DOHH2 (cell line): ENCODE measurements at regions not wholly inside any gene's neighbourhood (a gene's known extent, or its start where the extent isn't known, plus 50 kb on each side); places are given as distances from the start of the nearest gene placed in this dataset.

Source experiments
- H3F3A ChIP-seq: fragments of 200-600 bp; sonication (generic), shearing (Covaris generic); 2 replicates; pipeline ENCODE4 v1.6.0; 2016; ENCODE audit warnings: antibody characterized with exemption, mild to moderate bottlenecking; ENCODE audit not compliant: control insufficient read depth, insufficient read depth
- H3K27ac ChIP-seq: fragments of 200-600 bp; sonication (generic); 2 replicates; pipeline ENCODE4 v1.5.1; 2014; ENCODE audit warnings: low read depth, mild to moderate bottlenecking, low read length, moderate library complexity
- H3K27me3 ChIP-seq: fragments of 200-600 bp; sonication (generic); 2 replicates; pipeline ENCODE4 v1.6.1; 2014; ENCODE audit warnings: mild to moderate bottlenecking, low read length, mixed read lengths; ENCODE audit not compliant: control insufficient read depth
- H3K36me3 ChIP-seq: fragments of 200-600 bp; sonication (generic); 2 replicates; pipeline ENCODE4 v1.6.1; 2014; ENCODE audit warnings: mild to moderate bottlenecking, low read length, moderate library complexity, mixed read lengths; ENCODE audit not compliant: control insufficient read depth
- H3K4me1 ChIP-seq: fragments of 200-600 bp; sonication (generic); 2 replicates; pipeline ENCODE4 v1.6.1; 2014; ENCODE audit warnings: mild to moderate bottlenecking, low read length, mixed read lengths; ENCODE audit not compliant: control insufficient read depth
- H3K4me2 ChIP-seq: fragments of 200-600 bp; sonication (generic); 2 replicates; pipeline ENCODE4 v1.6.0; 2014; ENCODE audit warnings: mild to moderate bottlenecking, low read length, moderate library complexity
- H3K4me3 ChIP-seq: fragments of 200-600 bp; sonication (generic); 2 replicates; pipeline ENCODE4 v1.5.1; 2014; ENCODE audit warnings: mild to moderate bottlenecking, low read length, mixed read lengths
- H3K79me2 ChIP-seq: fragments of 200-600 bp; sonication (generic); 2 replicates; pipeline ENCODE4 v1.6.1; 2014; ENCODE audit warnings: mild to moderate bottlenecking, low read length, mixed read lengths; ENCODE audit not compliant: control insufficient read depth
- H3K9me2 ChIP-seq: fragments of 200-600 bp; sonication (generic); replicated peaks from 2 replicates; pipeline ENCODE4 v1.6.1; 2014; ENCODE audit warnings: mild to moderate bottlenecking, low read length, mixed read lengths; ENCODE audit not compliant: control insufficient read depth
- H3K9me3 ChIP-seq: fragments of 200-600 bp; sonication (generic); 2 replicates; pipeline ENCODE4 v1.6.1; 2014; ENCODE audit warnings: antibody characterized with exemption, low read length, mixed read lengths; ENCODE audit not compliant: control insufficient read depth, insufficient read depth
- H4K20me1 ChIP-seq: fragments of 200-600 bp; sonication (generic); 2 replicates; pipeline ENCODE4 v1.6.0; 2014; ENCODE audit warnings: low read depth, mild to moderate bottlenecking, antibody characterized with exemption, low read length, moderate library complexity; ENCODE audit not compliant: control insufficient read depth, insufficient read depth
- EZH2phosphoT487 ChIP-seq: fragments of 200-600 bp; sonication (generic); IDR thresholded peaks from 2 replicates; pipeline ENCODE4 v1.6.1; 2017; ENCODE audit warnings: borderline replicate concordance, mild to moderate bottlenecking, antibody characterized with exemption, low read length, moderate library complexity, mixed read lengths
- TF ChIP-seq, protein P1 (sequence below): fragments of 200-600 bp; sonication (generic); IDR thresholded peaks from one replicate; pipeline ENCODE4 v1.5.1; 2014; ENCODE audit warnings: antibody characterized with exemption, mild to moderate bottlenecking, low read depth, low read length; ENCODE audit not compliant: poor library complexity, severe bottlenecking

DNA sequence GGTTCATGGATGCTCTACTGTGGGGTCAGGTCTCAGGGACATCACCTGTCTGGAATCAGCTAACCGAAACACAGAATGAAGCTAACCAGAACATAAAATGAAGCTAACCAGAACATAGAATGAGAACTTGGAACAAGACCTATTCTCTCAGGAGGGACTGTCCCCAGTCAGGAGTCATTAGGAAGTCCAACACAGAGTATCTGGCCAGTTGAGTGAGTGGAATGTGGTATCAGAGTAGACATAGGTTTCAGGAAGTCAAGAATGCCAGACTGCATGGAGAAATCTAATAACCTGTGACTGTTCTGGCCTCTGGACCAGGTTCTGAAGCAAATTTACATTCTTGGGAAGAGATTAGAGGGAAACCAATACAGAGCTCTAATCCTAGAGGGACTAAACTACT lies 609.6 kb downstream of the PRELID2 start:
- Histone ChIP-seq H3K4me3 (no peak overlapping the region), H3K4me2 (no peak overlapping the region), H3K27me3 (no peaks in the 10 kb centered on the region), H4K20me1 (no peaks in the 10 kb centered on the region), H3K4me1 (no peaks in the 10 kb centered on the region), H3K79me2 (no peaks in the 10 kb centered on the region), H3K9me2 (no peaks in the 10 kb centered on the region), H3K36me3 (no peaks in the 10 kb centered on the region), H3K27ac (no peak overlapping the region), H3K9me3 (no peaks in the 10 kb centered on the region), H3F3A (no peaks in the 10 kb centered on the region)
- TF ChIP-seq, protein P1, sequence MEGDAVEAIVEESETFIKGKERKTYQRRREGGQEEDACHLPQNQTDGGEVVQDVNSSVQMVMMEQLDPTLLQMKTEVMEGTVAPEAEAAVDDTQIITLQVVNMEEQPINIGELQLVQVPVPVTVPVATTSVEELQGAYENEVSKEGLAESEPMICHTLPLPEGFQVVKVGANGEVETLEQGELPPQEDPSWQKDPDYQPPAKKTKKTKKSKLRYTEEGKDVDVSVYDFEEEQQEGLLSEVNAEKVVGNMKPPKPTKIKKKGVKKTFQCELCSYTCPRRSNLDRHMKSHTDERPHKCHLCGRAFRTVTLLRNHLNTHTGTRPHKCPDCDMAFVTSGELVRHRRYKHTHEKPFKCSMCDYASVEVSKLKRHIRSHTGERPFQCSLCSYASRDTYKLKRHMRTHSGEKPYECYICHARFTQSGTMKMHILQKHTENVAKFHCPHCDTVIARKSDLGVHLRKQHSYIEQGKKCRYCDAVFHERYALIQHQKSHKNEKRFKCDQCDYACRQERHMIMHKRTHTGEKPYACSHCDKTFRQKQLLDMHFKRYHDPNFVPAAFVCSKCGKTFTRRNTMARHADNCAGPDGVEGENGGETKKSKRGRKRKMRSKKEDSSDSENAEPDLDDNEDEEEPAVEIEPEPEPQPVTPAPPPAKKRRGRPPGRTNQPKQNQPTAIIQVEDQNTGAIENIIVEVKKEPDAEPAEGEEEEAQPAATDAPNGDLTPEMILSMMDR = no peak
- no peak for TF ChIP-seq EZH2phosphoT487

DNA sequence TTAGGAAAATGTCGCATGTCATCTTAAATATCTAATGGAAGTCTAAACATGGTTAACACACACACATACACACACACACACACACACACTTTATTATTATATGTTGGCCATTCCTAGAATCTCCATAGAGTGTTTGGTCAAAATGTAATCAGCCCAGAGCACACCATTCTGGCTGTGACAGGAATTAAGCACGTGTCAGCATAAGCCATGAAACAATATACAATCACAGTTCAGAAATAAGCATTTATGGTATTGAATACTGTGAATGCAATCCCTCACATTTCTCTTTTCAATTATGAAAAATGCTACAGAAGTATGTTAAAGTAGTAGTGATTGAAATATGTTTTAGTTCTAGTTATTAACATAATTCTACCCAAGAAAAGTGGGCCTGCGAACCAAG lies 611.6 kb downstream of the PRELID2 start:
- Histone ChIP-seq H3K27ac (no peak overlapping the region), H3K79me2 (no peaks in the 10 kb centered on the region), H4K20me1 (no peaks in the 10 kb centered on the region), H3F3A (no peaks in the 10 kb centered on the region), H3K36me3 (no peaks in the 10 kb centered on the region), H3K4me1 (no peaks in the 10 kb centered on the region), H3K9me3 (no peaks in the 10 kb centered on the region), H3K9me2 (no peaks in the 10 kb centered on the region), H3K4me2 (no peak overlapping the region), H3K4me3 (no peak overlapping the region), H3K27me3 (no peaks in the 10 kb centered on the region)
- TF ChIP-seq, protein P1 = no peak
- TF ChIP-seq EZH2phosphoT487 = no peak

DNA sequence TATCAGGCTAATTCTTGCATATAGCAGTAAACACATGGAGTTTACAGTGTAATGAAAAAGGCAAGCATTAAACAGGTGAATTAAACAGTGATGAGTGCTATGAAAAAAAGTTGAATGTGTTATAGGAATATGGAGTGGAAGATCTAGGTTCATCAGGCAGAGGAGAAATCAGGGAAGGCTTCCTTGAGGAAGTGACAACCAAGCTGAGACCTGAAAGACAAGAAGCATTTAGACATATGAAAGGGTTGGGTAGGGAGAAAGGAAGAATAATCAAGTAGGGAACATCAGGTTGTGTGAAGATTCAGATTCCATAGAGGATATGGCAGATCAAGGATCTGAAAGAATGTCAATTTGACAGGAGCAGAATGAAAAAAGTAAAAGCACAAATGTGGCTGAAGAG lies 612.5 kb downstream of the PRELID2 start:
- H3K9me3 ChIP-seq = no peaks in the 10 kb centered on the region
- H3K9me2 ChIP-seq = no peaks in the 10 kb centered on the region
- no peaks in the 10 kb centered on the region for H3K27me3 ChIP-seq
- no peaks in the 10 kb centered on the region for H3K36me3 ChIP-seq
- no peak overlapping the region for H3K4me3 ChIP-seq
- no peak for TF ChIP-seq EZH2phosphoT487
- TF ChIP-seq, protein P1 = no peak
- H4K20me1 ChIP-seq = no peaks in the 10 kb centered on the region
- H3K27ac ChIP-seq = no peak overlapping the region
- no peaks in the 10 kb centered on the region for H3F3A ChIP-seq
- H3K4me2 ChIP-seq = no peak overlapping the region
- no peaks in the 10 kb centered on the region for H3K4me1 ChIP-seq
- no peaks in the 10 kb centered on the region for H3K79me2 ChIP-seq

DNA sequence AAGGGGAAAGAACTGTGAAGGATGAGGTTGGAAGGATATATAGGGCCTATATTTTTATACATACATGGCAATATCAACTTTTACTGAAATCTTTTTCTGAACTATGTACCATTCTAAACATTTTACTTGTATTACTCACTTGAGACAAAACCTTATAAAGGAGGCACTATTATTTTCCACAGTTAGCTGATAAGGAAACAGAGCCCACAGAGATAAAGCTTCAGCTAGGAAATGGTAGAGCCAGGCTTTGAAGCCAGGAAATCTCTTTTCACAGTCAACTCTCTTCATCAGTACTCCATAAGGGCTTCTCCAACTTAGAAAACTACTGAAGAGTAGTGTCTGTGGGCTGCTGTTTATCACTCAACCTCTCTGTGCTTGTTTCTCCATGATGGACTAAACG lies 613.7 kb downstream of the PRELID2 start:
- no peaks in the 10 kb centered on the region for H3K79me2 ChIP-seq
- H3K4me3 ChIP-seq = no peak overlapping the region
- no peaks in the 10 kb centered on the region for H3K36me3 ChIP-seq
- H3K9me3 ChIP-seq = no peaks in the 10 kb centered on the region
- H3K27me3 ChIP-seq = no peaks in the 10 kb centered on the region
- H3K4me1 ChIP-seq = no peaks in the 10 kb centered on the region
- H3F3A ChIP-seq = no peaks in the 10 kb centered on the region
- H3K9me2 ChIP-seq = no peaks in the 10 kb centered on the region
- no peak overlapping the region for H3K4me2 ChIP-seq
- H3K27ac ChIP-seq = no peak overlapping the region
- no peaks in the 10 kb centered on the region for H4K20me1 ChIP-seq
- no peak for TF ChIP-seq EZH2phosphoT487
- TF ChIP-seq, protein P1 = no peak
